ENCODE measurements at regions not wholly inside any gene's neighbourhood (a gene's known extent, or its start where the extent isn't known, plus 50 kb on each side); places are given as distances from the start of the nearest gene placed in this dataset.
"Not testable (repeated sequence)": the region's sequence is repeated elsewhere in the genome, so short reads cannot be mapped to it uniquely, and the experiment has no call there.

GRCh38 chr3:1456781-1457311, 364.0 kb downstream of the CNTN6 start:
- TF ChIP-seq CTCF (IDR thresholded peaks at IDR 0.05; ENCODE audit: insufficient read depth, low read length): no peak
- no peak overlapping the region for H3K4me3 ChIP-seq (ENCODE audit: low read depth, low read length)
- no peak for DNase-seq (ENCODE audit: low read depth)

GRCh38 chr3:1462371-1462770, 369.5 kb downstream of the CNTN6 start:
- DNase-seq (ENCODE audit: low read depth): no peak
- no peak for TF ChIP-seq CTCF (IDR thresholded peaks at IDR 0.05; ENCODE audit: insufficient read depth, low read length)
- H3K4me3 ChIP-seq (ENCODE audit: low read depth, low read length): no peak overlapping the region

GRCh38 chr3:1462856-1463450, 370.1 kb downstream of the CNTN6 start:
- H3K4me3 ChIP-seq (ENCODE audit: low read depth, low read length): no peak overlapping the region
- DNase-seq (ENCODE audit: low read depth): no peak
- TF ChIP-seq CTCF (IDR thresholded peaks at IDR 0.05; ENCODE audit: insufficient read depth, low read length): no peak

GRCh38 chr3:1465091-1465490, 372.3 kb downstream of the CNTN6 start:
- not testable (repeated sequence) for H3K4me3 ChIP-seq (ENCODE audit: low read depth, low read length); DNase-seq (ENCODE audit: low read depth)

GRCh38 chr3:1468145-1468544, 375.3 kb downstream of the CNTN6 start:
- H3K4me3 ChIP-seq (ENCODE audit: low read depth, low read length): no peak overlapping the region
- no peak for TF ChIP-seq CTCF (IDR thresholded peaks at IDR 0.05; ENCODE audit: insufficient read depth, low read length)
- no peak for DNase-seq (ENCODE audit: low read depth)

- TF ChIP-seq CTCF (IDR thresholded peaks at IDR 0.05; ENCODE audit: insufficient read depth, low read length): no peak
- DNase-seq (ENCODE audit: low read depth): no peak
- H3K4me3 ChIP-seq (ENCODE audit: low read depth, low read length): no peak overlapping the region
Measured at GRCh38 chr3:1469248-1469647, 376.4 kb downstream of the CNTN6 start.

GRCh38 chr3:1469687-1470086, 376.9 kb downstream of the CNTN6 start:
- no peak overlapping the region for H3K4me3 ChIP-seq (ENCODE audit: low read depth, low read length)
- no peak for TF ChIP-seq CTCF (IDR thresholded peaks at IDR 0.05; ENCODE audit: insufficient read depth, low read length)
- no peak for DNase-seq (ENCODE audit: low read depth)
